HL-60 (cell line): ENCODE measurements at regions not wholly inside any gene's neighbourhood (a gene's known extent, or its start where the extent isn't known, plus 50 kb on each side); places are given as distances from the start of the nearest gene placed in this dataset.

Experiments used
- GABPA ChIP-seq: IDR thresholded peaks from 2 replicates; pipeline ENCODE4 v1.6.1; 2012; ENCODE audit warnings: low read depth
- POLR2AphosphoS5 ChIP-seq: IDR thresholded peaks from 2 replicates; pipeline ENCODE4 v1.6.1; 2012; ENCODE audit warnings: low read depth
- TF ChIP-seq, protein P1 (sequence below): IDR thresholded peaks from one replicate; pipeline ENCODE4 v1.5.1; 2011; ENCODE audit warnings: low read length, control low read depth, inconsistent platforms; ENCODE audit not compliant: insufficient read depth

DNA sequence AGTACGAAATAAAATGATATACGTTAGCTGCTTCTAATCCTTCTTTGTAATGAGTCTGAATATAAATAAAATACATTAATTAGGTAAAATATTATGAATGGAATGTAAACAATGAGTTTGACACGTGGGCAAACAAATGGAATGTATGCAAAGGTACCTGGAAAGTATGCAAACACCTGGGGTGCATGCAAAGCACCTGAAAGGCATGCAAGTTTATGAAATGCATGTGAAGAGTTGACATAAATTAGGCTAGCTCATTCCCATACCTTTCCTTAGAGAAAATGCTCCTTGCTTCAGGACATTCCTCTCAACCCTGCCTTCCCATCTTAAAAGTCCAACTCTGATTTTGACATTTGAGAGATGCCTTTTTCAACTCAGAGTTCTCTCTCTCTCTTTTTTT lies 140.9 kb downstream of the EDN1 start:
- TF ChIP-seq, protein P1, sequence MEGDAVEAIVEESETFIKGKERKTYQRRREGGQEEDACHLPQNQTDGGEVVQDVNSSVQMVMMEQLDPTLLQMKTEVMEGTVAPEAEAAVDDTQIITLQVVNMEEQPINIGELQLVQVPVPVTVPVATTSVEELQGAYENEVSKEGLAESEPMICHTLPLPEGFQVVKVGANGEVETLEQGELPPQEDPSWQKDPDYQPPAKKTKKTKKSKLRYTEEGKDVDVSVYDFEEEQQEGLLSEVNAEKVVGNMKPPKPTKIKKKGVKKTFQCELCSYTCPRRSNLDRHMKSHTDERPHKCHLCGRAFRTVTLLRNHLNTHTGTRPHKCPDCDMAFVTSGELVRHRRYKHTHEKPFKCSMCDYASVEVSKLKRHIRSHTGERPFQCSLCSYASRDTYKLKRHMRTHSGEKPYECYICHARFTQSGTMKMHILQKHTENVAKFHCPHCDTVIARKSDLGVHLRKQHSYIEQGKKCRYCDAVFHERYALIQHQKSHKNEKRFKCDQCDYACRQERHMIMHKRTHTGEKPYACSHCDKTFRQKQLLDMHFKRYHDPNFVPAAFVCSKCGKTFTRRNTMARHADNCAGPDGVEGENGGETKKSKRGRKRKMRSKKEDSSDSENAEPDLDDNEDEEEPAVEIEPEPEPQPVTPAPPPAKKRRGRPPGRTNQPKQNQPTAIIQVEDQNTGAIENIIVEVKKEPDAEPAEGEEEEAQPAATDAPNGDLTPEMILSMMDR, result no peak
- TF ChIP-seq GABPA (no peak), POLR2AphosphoS5 (no peak)
